A172 (cell line): ENCODE measurements at regions not wholly inside any gene's neighbourhood (a gene's known extent, or its start where the extent isn't known, plus 50 kb on each side); places are given as distances from the start of the nearest gene placed in this dataset.
A peak's percentile ranks its signal among the peaks of the same experiment; 100 is the strongest.

Experiments
- DNase-seq: peaks from one replicate; pipeline ENCODE4 v3.0.0-alpha.2; 2015; ENCODE audit warnings: low spot score

DNA sequence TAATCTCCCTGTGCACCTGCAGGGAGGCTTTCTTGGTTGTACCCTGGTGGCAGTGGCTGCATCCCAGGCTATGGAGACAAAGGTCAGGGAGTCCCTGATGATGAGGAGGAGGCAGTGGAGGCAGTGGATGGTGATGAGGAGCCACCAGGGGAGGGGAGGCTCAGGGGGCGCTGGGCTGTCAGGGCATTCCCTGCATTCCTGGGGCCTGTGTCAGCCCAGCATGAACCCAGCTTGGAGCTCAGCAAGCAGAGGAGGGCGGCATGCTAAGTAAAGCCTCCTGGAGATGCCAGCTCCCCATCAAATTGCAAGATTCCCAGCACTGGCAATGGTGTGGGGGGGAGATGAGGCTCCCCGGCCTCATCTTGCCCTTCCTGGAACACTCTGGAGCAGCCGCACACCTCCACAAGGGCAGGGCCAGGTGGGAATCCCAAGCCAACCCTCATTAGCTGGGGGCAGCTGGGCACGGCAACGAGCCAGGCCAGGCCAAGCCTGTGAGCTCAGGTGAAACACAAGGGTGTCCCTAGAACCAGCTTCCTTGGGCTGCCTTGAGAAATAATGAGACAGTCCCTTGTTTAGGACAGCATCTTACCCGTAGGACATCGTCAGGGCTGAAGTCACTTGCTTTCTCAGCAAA lies 469.5 kb downstream of the MATN1 start:
- peak; percentile 52 for DNase-seq

DNA sequence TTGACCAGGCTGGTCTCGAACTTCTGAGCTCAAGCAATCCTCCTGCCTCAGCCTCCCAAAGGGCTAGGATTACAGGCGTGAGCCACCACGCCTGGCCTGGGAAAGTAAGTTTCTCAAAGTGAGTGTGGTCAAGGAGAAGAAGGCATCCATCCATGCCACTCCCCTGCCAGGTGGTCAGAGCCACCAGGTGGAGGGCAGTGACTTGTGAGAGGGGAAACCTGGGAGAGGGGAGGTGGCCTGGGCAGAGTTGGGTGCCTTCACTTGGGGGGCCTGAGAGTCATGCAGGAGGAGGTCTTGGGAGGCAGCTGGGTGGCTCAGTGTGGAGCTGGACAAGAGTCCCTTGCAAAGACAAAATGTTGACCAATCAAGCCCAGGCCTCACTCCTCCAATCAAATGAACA lies 470.0 kb downstream of the MATN1 start:
- no peak for DNase-seq

DNA sequence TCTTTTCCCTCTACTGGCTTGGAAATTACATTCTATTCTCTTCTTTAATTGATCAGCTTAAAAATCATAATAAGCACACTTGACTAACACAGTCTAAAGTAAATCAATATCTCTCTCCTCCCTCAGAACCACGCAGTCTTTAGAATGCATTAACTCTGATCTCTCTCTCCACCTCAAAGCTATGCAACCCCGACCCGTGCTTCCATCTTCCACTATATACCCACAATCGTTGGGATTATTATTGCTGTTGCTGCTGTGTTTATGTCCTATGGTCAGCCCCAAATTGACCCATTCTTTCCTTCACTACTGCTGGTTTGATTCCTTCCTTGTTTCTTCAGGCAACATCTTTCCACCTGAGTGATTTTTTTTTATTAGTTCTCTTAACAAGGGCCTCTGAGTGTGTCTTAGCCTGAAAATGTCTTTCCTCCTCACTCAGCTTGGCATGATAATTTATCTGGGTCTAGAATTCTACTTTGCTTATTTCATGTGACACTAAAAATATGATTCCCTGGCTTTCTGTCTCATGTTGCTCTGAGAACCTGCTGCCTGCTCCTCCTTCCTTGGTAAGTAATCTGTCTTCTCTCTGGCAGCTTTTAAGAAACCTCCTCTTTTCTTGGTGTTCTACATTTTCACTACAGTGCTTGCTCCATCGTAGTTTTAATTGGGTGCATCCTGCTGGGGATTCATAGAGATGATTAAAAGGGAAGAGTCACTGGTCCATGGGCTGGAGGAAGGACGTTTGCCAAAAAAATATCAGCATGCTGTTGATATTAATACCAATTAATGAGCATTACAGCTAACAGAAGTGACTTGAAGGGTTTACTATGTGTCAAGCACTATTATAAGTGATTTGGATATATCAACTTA lies 472.2 kb downstream of the MATN1 start:
- no peak for DNase-seq

DNA sequence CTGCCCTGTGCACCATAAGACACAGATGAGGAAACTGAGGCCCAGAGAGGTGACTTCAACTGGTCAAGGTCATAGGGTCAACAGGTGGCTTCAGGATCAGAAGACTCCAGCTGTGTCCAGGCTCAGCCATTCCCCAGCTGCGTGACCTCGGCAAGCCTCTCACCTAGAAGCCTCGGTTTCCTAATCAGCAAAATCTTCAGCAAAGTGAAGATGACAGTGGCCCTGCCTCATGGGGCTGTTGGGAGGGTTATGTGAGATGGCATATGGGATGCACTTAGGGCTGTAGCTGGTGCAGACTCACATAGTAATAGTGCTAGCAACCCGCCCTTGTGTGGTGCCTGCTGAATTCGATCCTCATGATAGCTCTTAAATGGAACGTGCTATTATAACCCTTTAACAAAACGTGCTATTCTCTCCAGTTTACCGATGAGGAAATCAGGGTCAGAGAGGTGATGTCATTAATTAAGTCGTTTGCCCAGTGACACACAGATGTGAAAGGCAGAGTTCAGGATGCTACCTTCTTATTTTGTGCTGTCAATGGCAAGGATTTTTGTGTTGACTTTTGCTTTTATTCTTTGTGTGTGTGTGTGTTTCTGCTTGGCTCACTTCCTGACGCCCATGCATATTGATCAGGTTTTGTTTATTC lies 472.9 kb downstream of the MATN1 start:
- no peak for DNase-seq

DNA sequence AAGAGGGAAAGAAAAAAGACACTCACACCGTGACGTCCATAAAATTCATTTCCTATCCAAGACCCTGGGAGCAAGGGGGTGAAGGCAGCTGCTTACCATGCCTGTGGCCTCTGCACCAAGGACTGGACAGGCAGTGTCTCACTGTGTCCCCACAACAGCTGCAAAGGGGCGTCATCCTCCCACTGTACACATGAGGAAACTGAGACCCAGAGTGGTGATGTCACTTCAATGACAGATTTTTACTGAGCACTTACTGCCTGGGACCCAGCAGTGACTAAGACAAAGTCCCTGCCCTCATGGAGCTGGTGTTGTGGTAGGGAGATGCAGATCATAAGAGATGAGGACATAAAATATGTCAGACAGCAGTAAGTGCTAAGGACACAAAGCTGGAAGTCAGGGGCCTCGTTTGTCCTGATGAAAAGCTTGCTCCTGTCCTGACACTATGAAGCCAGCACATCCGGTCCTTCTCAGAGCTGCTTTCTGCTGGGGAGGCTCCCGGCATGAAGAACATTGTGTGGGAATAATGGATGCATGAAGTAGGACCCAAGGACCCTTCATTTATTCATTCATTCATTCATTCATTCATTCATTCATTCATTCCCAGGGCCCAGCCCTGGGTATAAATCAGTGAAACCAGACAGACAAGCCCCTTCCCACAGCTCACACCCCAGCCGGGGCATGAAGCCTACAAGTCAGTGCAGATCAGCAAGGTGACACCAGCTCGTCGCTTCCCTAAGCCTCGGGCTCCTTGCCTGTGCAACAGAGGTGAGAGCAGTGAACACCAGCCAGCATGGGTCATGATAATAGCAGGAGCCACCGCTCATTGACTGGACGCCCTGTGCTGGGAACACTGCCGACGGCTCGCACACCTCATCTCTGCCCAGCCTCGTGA lies 473.7 kb downstream of the MATN1 start:
- DNase-seq, result no peak

DNA sequence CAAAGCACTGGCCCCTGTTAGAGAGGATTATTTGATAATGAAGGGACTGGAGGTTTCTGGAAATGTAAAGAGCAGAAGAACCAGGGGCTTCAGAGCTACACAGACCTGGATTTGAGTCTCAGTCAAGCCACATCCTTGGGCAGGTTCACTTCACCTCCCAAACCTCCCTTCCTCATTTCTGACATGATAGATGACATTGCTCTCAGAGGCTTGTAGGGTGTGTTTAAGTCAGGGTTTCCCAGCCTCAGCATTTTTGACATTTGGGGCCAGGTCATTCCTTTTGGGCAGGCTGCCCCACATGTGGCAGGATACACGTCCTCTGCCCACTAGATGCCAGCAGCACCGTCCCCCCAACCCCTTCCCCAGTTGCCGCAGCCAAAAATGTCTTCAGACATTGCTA lies 474.6 kb downstream of the MATN1 start:
- no peak for DNase-seq

DNA sequence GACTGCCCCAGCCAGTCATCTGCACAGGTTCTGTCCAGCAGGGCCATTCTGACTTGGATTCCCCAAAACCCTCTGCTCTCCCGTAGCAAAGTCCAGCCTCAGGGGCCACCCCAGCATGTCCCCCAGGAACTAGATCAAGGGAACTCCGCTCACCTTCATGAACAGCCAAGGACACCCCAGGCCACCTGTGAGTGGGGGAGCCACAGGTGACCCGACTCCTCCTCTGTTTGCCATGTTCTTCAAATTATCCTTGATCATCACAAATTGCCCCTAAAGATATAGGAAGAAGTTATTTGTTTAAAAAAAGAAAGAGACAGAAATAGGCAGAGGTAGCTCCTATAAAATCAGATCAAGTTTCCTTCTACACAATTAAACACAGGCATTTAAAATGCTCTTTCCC lies 475.0 kb downstream of the MATN1 start:
- DNase-seq, result no peak

DNA sequence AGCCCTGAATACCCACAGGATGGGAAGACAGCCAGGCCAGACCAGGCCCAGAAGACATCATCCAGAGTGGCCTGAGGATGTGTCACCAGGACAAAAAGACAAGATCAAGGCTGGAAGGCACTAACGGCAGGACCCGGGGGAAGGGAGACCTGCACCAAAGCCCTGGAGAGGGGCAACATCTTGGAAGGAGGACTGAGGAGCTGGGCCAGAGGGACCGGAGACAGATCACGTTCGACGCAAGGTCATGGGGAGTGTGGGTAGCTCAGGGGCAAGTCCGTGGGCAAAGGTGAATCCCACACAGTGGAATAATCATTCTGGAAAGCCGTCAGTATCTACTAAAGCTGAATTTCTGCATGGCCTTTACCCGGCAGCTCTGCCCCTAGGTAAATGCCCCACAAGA lies 478.6 kb downstream of the MATN1 start:
- DNase-seq, result no peak

DNA sequence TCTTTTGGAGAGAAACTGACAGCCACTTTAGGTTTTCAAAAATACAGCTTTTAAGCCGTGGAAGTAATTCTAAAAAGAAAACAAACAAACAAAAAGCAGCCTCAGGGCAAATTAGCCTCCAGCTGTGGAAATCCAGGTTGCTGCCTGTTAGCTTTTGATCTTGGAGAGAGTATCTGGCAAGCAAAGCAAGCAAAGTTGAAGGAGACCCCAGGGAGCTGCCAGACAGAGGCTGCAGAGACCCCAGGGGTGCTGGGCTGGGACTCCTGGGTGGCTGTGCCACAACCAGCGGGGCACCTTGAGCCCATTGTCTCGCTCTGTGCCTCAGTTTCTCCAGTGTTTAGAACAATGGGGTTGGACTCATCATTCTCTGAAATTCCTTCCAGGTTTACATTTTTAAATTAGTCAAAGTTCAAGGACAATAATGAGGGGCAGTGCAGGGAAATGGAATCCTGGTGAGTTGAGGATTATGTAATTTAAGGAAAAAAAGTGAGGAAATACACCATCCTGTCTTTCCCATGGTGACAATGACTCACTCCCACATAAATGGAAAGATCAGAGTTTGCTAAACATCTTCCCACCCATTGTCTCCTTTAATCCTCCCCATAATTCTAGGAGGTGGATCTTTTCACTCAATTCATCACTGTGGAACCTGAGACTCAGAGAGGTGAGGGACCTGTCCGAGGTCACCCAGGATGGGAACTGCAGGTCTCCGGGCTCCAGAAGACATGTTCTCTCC lies 480.5 kb downstream of the MATN1 start:
- no peak for DNase-seq

DNA sequence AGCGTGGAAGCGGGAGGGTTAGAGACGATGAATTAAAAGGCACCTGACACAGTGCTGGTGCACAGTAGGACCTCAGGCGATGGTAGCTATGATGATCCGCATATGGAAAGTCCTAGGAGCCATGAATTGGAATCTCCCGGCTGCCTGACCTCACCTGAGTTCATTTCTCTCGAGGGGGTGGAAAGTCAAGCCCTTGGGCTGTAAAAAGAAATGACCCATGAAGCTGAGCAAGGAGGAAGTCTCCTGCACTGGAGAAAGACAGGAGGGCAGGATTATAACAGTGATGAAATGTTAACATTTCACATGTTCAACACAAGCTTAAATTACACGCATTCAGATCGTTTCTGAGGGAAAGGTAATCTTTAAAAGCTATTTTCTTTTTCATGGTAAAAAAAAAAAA lies 481.2 kb downstream of the MATN1 start:
- no peak for DNase-seq

DNA sequence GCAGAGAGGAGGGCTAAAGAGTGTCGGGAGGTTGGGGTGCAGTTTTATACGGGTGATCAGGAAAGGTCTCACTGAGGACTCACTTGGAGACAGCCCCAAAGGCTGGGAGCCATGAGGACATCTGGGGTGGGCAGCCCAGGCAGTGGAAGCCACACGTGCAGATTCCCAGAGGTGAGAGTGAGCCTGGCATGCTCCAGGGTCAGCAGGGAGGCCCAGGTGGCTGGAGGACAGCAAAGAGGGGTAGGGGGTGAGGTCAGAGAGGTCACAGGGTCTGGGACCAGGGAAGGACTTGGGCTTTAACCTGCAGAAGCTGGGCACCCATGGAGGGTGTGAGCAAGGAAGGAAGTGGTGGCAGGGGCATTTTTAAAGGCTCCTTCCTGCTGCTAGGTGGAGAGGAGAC lies 481.7 kb downstream of the MATN1 start:
- DNase-seq, result no peak

DNA sequence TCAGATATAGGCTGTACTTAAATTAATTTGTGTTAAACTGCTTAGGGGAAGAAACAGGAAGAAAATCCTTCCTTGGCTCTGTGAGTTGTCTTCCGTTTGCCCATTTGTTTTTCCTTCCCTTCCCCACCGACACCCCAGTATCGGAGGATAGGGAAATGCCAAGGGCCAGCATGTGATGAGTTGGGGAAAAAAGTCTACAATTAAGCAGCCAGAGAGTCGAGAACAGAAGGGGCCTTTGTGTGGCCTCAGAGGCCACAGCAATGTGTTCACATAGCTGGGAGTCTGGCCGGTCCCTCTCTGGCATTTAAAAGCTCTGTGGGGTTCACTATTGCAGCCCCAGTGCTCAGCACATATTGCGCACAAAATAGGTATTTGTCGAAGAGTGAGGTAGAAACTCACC lies 489.3 kb downstream of the MATN1 start:
- DNase-seq, result no peak

DNA sequence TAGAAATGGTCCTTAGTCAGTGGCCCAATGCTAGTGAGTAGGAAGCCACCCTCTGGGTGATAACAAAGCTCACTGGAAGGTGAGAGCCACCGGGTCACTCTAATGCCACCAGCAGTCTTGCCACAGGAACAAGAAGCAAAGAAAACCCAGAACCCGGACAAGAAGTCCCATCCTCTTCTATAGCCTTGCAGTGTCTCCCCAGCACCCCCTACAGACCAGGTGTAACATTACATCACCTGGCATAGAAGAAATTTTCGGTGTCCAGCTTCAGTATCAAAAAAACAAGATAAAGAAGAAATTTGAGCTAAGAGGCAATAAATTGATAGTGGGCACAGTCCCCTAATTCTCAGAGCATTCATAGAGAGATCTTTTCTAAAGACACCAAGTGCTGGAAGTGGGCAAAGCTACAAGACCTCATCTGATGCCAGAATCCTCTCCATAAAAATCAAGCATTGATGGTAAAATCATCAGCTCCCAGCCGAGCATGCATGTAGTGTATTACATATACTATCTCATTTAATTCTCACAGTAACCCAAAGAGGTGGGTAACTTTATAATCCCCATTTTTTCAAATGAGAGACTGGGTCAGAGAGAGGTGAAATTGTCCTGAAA lies 491.0 kb downstream of the MATN1 start:
- no peak for DNase-seq

DNA sequence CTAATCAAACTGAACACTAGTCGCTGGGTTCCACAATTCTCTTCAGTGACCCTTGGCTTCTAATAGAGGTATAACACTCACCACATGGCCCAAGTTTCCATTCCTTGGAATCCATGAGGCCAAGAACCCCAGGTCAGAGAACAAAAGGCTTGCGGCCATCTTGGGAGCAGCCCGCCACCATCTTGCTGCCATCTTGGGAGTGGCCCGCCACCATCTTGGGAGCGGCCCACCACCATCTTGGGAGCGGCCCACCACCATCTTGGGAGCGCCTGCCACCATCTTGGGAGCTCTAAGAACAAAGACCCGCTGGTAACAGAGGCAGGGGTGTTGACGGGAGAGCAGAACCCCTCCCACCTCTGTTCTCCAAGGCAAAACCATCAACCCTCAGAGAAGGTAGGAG lies 493.4 kb downstream of the MATN1 start:
- no peak for DNase-seq

DNA sequence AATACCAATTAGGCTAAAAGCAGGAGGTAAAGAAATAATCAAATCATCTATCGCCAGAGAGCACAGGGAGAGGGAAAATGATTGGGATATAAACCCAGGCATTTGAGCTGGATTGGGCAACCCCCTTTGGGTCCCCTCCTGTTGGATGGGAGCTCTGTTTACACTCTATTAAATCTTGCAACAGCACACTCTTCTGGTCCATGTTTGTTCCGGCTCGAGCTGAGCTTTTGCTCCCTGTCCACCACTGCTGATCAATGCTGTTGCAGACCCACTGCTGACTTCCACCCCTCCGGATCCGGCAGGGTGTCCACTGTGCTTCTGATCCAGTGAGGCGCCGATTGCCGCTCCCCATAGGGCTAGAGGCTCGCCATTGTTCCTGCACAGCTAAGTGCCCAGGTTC lies 493.8 kb downstream of the MATN1 start:
- DNase-seq, result no peak

DNA sequence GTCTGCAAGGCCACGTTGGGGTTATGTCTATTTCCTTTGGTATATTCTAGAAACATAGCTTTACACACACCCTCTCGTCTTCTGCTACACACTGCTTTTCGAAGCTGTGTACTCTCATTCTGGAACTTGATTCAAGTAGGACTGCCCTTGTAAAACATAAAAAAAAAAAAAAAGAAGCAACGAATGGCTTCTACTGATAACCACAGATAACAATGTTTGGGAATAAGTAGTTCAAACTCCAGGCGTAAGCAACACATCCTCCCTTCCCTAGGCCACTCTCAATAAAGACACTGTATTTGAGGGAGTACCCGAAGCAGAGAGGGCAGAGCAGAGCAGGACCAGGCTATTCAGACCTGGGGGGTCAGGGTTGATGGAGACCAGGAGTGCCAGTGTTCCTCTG lies 496.7 kb downstream of the MATN1 start:
- DNase-seq, result no peak

DNA sequence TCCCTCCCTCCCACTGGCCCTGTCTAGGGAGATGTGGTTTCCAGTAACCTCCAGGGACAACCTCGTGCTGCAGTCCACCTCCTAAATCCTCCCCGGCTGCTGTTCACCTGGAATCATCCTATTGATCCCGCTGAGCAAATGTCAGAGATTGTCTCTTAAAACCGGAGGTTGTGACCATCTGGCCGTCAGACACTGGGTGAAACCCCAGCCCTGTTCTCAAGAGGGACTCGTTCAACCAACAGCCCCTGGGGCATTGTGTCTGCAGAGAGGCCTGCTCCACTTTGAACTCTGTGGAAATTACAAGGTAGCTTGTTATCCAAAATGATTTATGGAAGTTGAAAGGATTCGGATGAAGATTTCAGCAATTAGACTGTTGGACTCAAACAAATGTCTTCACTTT lies 498.0 kb downstream of the MATN1 start:
- no peak for DNase-seq

DNA sequence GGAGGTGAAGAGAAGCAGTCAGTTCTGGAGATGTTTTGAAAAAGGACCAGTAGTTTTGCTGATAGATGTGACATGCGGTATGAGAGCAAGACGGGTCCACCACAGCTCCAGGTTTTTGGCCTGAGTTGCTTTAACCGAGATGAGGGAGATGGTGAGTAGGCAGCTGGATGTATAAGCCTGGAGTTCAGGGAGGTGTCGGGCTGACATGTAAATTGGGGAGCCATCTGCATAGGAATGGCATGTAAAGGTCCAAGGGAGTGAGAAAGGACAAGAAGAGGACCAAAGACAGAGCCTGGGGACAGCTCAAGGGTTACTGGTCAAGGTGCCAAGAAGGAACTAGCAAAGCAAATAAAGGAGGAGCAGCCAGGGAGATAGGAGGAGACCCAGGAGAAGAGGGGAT lies 503.7 kb downstream of the MATN1 start:
- DNase-seq, result no peak

DNA sequence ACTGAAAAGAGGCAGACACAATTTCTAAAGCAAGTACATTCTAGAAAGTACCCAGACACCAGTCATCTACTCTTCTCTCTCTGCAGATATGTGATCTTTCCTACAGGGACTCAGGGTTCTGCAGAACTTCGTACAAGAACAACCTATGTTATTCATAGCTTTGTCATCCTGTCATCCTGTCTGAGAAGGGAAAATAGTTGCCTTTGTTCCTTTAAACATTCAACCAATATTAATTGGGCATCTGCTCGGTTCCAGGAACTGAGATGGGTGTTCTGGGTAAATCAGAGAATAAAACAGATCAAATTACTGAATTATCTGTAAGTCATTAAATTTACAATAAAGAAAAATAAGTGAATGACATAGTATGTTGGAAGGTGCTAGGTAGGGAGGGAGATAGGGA lies 504.9 kb downstream of the MATN1 start:
- no peak for DNase-seq

DNA sequence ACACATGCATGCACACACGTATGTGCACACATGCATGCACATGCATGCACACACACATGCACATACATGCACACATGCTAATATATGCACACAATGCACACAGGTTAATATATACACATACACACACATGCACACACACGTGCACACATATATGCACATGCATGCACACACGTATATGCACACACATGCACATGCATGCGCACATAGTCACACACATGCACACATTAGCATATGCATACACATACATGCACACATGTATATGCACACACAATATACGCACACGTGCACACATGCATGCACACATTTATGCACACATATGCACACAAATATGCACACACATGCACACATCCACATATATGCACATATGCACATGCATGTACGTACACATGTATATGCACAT lies 506.8 kb downstream of the MATN1 start:
- no peak for DNase-seq

DNA sequence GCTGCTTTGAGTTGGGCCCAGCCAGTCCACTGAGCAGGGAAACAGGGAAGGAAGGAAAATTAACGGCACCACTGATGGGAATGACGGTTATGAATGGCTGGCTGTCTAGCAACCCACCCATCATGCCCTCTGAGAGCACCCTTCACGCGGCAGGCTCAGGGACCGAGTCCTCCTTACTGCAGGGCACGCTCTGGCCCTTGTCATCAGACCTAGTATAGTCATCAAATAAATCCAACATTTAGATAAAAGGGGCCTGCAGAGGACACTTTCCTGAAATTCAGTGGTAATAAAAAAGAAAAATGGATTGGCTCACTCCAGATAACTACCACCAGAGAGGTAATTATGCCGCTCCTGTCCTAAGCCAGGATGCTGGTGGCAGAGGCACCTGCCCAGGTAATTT lies 509.4 kb downstream of the MATN1 start:
- no peak for DNase-seq
